GM21529 (cell line): ENCODE measurements at regions not wholly inside any gene's neighbourhood (a gene's known extent, or its start where the extent isn't known, plus 50 kb on each side); places are given as distances from the start of the nearest gene placed in this dataset.

Experiments
- ATAC-seq: cut with Tn5 transposase; IDR thresholded peaks from one replicate; pipeline ENCODE4 v1.9.1; 2021; ENCODE audit not compliant: unreplicated experiment

- no peak for ATAC-seq
Measured at GRCh38 chr4:164377277-164377676, 376.7 kb upstream of the SMIM31 start.

GRCh38 chr4:164378361-164378760 lies 375.6 kb upstream of the SMIM31 start:
- ATAC-seq = no peak

GRCh38 chr4:164379694-164380093 lies 374.2 kb upstream of the SMIM31 start:
- no peak for ATAC-seq

GRCh38 chr4:164381859-164382258 lies 372.1 kb upstream of the SMIM31 start:
- ATAC-seq = no peak

- ATAC-seq = no peak
Measured at GRCh38 chr4:164383058-164383357, 370.9 kb upstream of the SMIM31 start.

- ATAC-seq = no peak
Measured at GRCh38 chr4:164383358-164384220, 370.3 kb upstream of the SMIM31 start.

- ATAC-seq = no peak
Measured at GRCh38 chr4:164384416-164384815, 369.5 kb upstream of the SMIM31 start.

GRCh38 chr4:164396439-164396838 lies 357.5 kb upstream of the SMIM31 start:
- no peak for ATAC-seq

GRCh38 chr4:164402554-164402953 lies 351.4 kb upstream of the SMIM31 start:
- no peak for ATAC-seq

GRCh38 chr4:164405774-164406173 lies 348.2 kb upstream of the SMIM31 start:
- ATAC-seq = no peak

GRCh38 chr4:164408831-164409230 lies 345.1 kb upstream of the SMIM31 start:
- no peak for ATAC-seq

- no peak for ATAC-seq
Measured at GRCh38 chr4:164410401-164410800, 343.5 kb upstream of the SMIM31 start.

- no peak for ATAC-seq
Measured at GRCh38 chr4:164412246-164412645, 341.7 kb upstream of the SMIM31 start.

GRCh38 chr4:164413743-164414142 lies 340.2 kb upstream of the SMIM31 start:
- no peak for ATAC-seq

- ATAC-seq = no peak
Measured at GRCh38 chr4:164423819-164424218, 330.1 kb upstream of the SMIM31 start.

- ATAC-seq = no peak
Measured at GRCh38 chr4:164424846-164425245, 329.1 kb upstream of the SMIM31 start.

GRCh38 chr4:164428561-164428960 lies 325.4 kb upstream of the SMIM31 start:
- no peak for ATAC-seq

GRCh38 chr4:164438321-164438720 lies 315.6 kb upstream of the SMIM31 start:
- ATAC-seq = no peak

- ATAC-seq = no peak
Measured at GRCh38 chr4:164439037-164439436, 314.9 kb upstream of the SMIM31 start.

- ATAC-seq = no peak
Measured at GRCh38 chr4:164440199-164440598, 313.7 kb upstream of the SMIM31 start.

- no peak for ATAC-seq
Measured at GRCh38 chr4:164441109-164441508, 312.8 kb upstream of the SMIM31 start.

- no peak for ATAC-seq
Measured at GRCh38 chr4:164442180-164442579, 311.8 kb upstream of the SMIM31 start.

GRCh38 chr4:164446516-164446915 lies 307.4 kb upstream of the SMIM31 start:
- ATAC-seq = no peak
